Natural killer cell (primary cell): ENCODE measurements at regions not wholly inside any gene's neighbourhood (a gene's known extent, or its start where the extent isn't known, plus 50 kb on each side); places are given as distances from the start of the nearest gene placed in this dataset.
A peak's percentile ranks its signal among the peaks of the same experiment; 100 is the strongest.
"Not testable (repeated sequence)": the region's sequence is repeated elsewhere in the genome, so short reads cannot be mapped to it uniquely, and the experiment has no call there.

Experiments
- ATAC-seq, 3 donors: fragments of 150-1000 bp in 2 of 3; fragments of 200-7000 bp in 1 of 3; cut with Tn5 transposase; 1 replicate in 1 of 3; 2 replicates in 2 of 3; pipeline ENCODE4 v1.10.0; 2021; ENCODE audit warnings: mild to moderate bottlenecking in 2 of 3, moderate library complexity in 2 of 3
- DNase-seq, 2 donors: peaks; one replicate each; pipeline versions ENCODE4 v3.0.0 to v3.0.0-alpha.2; 2013 to 2021; ENCODE audit warnings: mixed read lengths in 1 of 2
- H3K27ac ChIP-seq: one replicate; pipeline ENCODE4 v1.5.1; 2013; ENCODE audit warnings: mild to moderate bottlenecking, low read length
- H3K27me3 ChIP-seq: one replicate; pipeline ENCODE4 v1.6.1; 2013; ENCODE audit warnings: low read length; ENCODE audit not compliant: control insufficient read depth, insufficient read depth
- H3K36me3 ChIP-seq: one replicate; pipeline ENCODE4 v1.6.1; 2013; ENCODE audit warnings: low read length; ENCODE audit not compliant: control insufficient read depth, insufficient read depth
- H3K4me1 ChIP-seq: one replicate; pipeline ENCODE4 v1.6.1; 2013; ENCODE audit warnings: low read length; ENCODE audit not compliant: control insufficient read depth, insufficient read depth
- H3K4me3 ChIP-seq: one replicate; pipeline ENCODE4 v1.5.1; 2013; ENCODE audit warnings: low read length
- H3K9me3 ChIP-seq: one replicate; pipeline ENCODE4 v1.6.1; 2013; ENCODE audit warnings: low read length; ENCODE audit not compliant: control insufficient read depth, insufficient read depth
- H3K27ac Mint-ChIP-seq, 2 donors: one replicate each; pipeline ENCODE4 v1.8.0; 2022; ENCODE audit warnings: mild to moderate bottlenecking in 2 of 2, mixed read lengths in 2 of 2, moderate library complexity in 1 of 2
- H3K27me3 Mint-ChIP-seq, 2 donors: one replicate each; pipeline ENCODE4 v1.8.0; 2022; ENCODE audit warnings: low read depth in 2 of 2, mixed read lengths in 2 of 2
- H3K36me3 Mint-ChIP-seq: one replicate; pipeline ENCODE4 v1.8.0; 2022; ENCODE audit warnings: mixed read lengths
- H3K4me1 Mint-ChIP-seq, 2 donors: one replicate each; pipeline ENCODE4 v1.8.0; 2022; ENCODE audit warnings: mixed read lengths in 2 of 2
- H3K4me3 Mint-ChIP-seq: one replicate; pipeline ENCODE4 v1.8.0; 2022; ENCODE audit warnings: mild to moderate bottlenecking, moderate library complexity, mixed read lengths
- H3K9me3 Mint-ChIP-seq, 2 donors: one replicate each; pipeline ENCODE4 v1.8.0; 2022; ENCODE audit warnings: mixed read lengths in 2 of 2
- WGBS: methylation state at CpG from one replicate; pipeline ENCODE4 v1.1.7; 2013; ENCODE audit warnings: missing lambda C conversion rate; ENCODE audit not compliant: insufficient coverage; 5-methylcytosine and 5-hydroxymethylcytosine counted together
- intact Hi-C: fragments of 100-400 bp; cut with micrococcal nuclease; formaldehyde crosslinking; loops from one replicate; pipeline ENCODE4 v1.14.2; 2022

DNA sequence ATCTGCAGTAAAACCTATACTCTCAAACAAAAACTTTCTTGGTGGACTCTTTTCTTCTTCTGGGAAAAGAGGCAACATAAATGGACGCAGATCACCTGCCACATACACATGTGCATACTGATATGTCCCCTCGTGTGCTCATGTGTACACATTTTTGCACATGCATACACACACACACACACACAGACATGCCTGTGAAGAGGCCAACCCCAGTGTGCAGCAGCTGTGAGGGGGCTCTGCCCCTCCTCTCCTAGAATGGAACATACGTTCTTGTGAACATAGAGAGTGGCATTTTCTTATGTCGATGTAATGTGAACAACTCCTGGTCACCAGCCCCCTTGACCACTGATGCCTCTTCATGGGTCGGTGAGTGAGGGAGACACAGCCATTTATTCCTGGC, 188.9 kb upstream of the PLGLB2 start:
- H3K4me1 Mint-ChIP-seq, H3K4me1 ChIP-seq, H3K27ac Mint-ChIP-seq, H3K36me3 ChIP-seq, ATAC-seq, H3K36me3 Mint-ChIP-seq, H3K9me3 ChIP-seq, H3K27ac ChIP-seq, H3K4me3 ChIP-seq, H3K27me3 Mint-ChIP-seq, H3K9me3 Mint-ChIP-seq, DNase-seq, intact Hi-C loops, H3K27me3 ChIP-seq, H3K4me3 Mint-ChIP-seq: not testable (repeated sequence)
- no CpG with 5 or more reads among the region's 5 CpGs for WGBS

DNA sequence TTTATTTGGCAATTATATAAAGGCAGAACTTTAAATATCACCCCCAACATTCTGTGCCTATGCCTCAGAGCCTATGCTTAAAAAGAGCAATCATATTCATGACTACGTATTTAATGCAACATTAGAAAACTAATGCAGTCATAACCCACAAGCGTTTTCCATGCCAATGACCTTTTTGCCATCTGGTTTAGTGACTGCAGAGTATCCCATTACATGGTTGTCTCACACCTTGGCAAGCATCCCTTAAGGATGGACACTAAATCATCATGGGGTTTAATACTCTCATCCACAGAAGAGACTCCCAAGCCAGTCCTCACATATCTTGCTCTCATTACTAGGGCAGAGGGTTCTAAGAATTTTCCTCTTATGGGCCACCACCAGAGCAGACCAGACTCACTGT, 188.2 kb upstream of the PLGLB2 start:
- H3K27me3 ChIP-seq, H3K9me3 ChIP-seq, H3K4me3 ChIP-seq, H3K4me1 ChIP-seq, H3K4me3 Mint-ChIP-seq, H3K9me3 Mint-ChIP-seq, H3K4me1 Mint-ChIP-seq, H3K27me3 Mint-ChIP-seq, H3K27ac ChIP-seq, H3K36me3 ChIP-seq, ATAC-seq, H3K36me3 Mint-ChIP-seq, DNase-seq, intact Hi-C loops, H3K27ac Mint-ChIP-seq: not testable (repeated sequence)
- WGBS, result no CpG with 5 or more reads among the region's 2 CpGs

DNA sequence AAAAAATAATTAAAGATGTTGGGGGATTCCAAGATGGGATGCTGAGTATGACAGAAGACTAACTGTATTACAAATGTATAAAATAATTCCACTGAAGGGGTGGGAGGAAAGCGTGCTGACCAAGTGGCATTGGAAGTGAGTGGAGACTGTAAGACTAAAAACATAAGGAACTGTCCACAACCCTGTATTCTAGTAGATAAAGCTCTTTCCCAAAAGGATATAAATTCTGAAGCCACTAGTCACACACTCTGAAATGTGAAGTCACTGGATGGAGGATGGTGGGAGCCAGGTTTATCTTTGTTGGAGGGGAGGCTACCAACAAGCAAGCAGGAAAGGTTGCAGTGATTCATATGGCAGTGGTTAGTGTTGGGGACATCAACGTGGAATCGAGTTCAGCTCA, 182.8 kb upstream of the PLGLB2 start:
- 100% methylated on average over 1 of the region's 3 CpGs for WGBS
- intact Hi-C loops, H3K9me3 ChIP-seq, H3K4me3 ChIP-seq, H3K27me3 ChIP-seq, H3K36me3 Mint-ChIP-seq, ATAC-seq, H3K36me3 ChIP-seq, H3K4me1 Mint-ChIP-seq, H3K27ac ChIP-seq, H3K4me3 Mint-ChIP-seq, DNase-seq, H3K27me3 Mint-ChIP-seq, H3K9me3 Mint-ChIP-seq, H3K4me1 ChIP-seq: not testable (repeated sequence)
- peak overlapping the region in 1 of 2 donors; percentile 57 for H3K27ac Mint-ChIP-seq

DNA sequence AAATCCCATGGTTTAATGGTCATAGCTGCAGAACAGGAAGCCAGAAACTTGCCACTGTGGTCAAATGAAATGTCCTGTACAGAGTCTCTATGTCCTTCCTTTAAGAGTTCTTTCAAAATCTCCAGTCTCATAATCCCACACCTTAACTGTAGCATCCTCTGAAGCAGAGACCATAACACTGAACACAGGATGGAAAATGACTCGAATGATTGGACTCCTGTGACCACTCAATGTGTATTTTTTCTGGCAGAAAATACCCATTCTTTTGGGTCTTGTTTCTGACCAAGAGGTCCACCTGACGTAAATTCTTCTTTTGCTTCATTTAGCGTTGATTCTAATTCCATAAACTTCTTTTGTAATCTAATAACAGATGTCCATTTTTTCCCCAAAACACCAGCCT, 181.4 kb upstream of the PLGLB2 start:
- ATAC-seq, H3K27ac Mint-ChIP-seq, H3K9me3 ChIP-seq, H3K27me3 Mint-ChIP-seq, H3K4me3 ChIP-seq, H3K27me3 ChIP-seq, H3K36me3 ChIP-seq, H3K27ac ChIP-seq, H3K9me3 Mint-ChIP-seq, intact Hi-C loops, H3K4me3 Mint-ChIP-seq, H3K36me3 Mint-ChIP-seq, H3K4me1 Mint-ChIP-seq, H3K4me1 ChIP-seq, DNase-seq: not testable (repeated sequence)
- WGBS, result 95% methylated on average over 3 of the region's 3 CpGs

DNA sequence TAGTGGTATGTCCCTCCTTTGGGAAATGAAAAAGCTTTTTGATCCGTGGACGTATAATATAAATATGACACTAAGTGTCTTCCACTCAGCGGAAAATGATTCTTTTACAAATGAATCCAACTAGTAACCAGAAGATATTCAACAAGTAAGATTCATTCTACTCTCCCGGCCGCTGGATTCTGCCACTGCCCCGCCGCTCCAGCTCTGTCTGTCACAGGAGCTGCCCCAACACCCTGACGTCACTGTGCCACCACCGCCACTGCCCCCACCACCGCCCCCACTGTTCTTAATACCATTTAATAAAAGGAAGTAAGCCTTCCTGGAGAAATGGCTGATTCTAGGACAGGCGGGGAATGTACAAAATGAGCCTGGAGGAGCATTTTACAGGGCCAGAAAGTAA, 180.8 kb upstream of the PLGLB2 start:
- 99% methylated on average over 5 of the region's 11 CpGs for WGBS
- ATAC-seq, H3K9me3 ChIP-seq, H3K27me3 Mint-ChIP-seq, H3K4me3 Mint-ChIP-seq, H3K4me1 Mint-ChIP-seq, H3K4me1 ChIP-seq, DNase-seq, H3K27ac ChIP-seq, H3K36me3 ChIP-seq, H3K9me3 Mint-ChIP-seq, H3K27me3 ChIP-seq, H3K4me3 ChIP-seq, H3K36me3 Mint-ChIP-seq, intact Hi-C loops, H3K27ac Mint-ChIP-seq: not testable (repeated sequence)

DNA sequence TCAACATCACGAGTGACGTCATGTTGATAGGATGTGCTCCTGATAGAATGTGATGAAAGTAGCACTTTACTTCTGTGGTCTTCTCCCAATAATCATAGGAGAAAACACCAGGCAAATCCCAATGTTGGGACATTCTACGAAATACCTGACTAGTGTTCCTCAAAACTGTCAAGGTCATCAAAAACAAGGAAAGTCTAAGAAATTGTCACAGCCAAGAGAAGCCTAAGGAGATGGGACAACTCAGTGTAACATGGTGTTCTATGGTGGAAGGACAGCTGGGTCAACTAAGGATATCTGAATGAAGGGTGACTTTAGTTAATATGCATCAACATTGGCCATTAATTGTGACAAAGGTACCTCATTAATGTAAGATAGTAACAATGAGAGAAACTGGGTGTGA, 180.0 kb upstream of the PLGLB2 start:
- H3K4me1 Mint-ChIP-seq, H3K27ac ChIP-seq, H3K4me3 Mint-ChIP-seq, H3K36me3 ChIP-seq, H3K27me3 ChIP-seq, H3K27ac Mint-ChIP-seq, DNase-seq, H3K4me1 ChIP-seq, H3K9me3 Mint-ChIP-seq, H3K27me3 Mint-ChIP-seq, ATAC-seq, H3K4me3 ChIP-seq, H3K36me3 Mint-ChIP-seq, intact Hi-C loops, H3K9me3 ChIP-seq: not testable (repeated sequence)
- WGBS, result no CpG with 5 or more reads among the region's 3 CpGs

DNA sequence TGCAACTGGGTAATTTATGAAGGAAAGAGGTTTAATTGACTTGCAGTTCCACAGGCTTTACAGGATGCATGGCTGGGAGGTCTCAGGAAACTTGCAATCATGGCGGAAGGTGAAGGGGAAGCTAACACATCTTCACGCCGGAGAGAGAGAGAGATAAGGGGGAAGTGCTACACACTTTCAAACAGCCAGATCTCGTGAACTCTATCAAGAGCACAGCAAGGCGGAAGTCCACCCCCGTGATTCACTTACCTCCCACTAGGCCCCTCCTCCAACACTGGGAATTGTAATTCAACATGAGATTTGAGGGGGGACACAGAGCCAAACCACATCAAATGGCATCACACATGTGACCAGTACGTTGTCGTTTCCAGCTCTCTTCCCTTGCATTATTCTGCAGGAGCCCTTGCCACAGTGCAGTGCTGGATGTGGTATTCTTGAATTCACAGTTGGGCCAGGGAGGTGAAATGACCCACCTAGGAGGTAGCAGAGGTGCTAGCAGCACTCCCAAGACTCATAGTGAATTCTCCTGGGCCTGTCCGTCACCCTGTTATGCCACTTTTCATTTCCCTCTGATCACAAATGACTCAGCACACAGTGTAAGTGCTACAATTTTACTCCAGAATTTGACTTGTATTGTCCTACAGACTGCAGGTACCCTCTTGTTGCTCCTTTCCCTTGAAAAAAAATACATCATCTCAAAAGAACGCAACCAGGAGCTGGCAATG, 179.2 kb upstream of the PLGLB2 start:
- H3K27me3 ChIP-seq, H3K9me3 ChIP-seq, H3K4me1 ChIP-seq, H3K9me3 Mint-ChIP-seq, intact Hi-C loops, H3K27ac ChIP-seq, H3K36me3 Mint-ChIP-seq, H3K4me3 ChIP-seq, DNase-seq, H3K27me3 Mint-ChIP-seq, H3K4me1 Mint-ChIP-seq, H3K36me3 ChIP-seq, H3K27ac Mint-ChIP-seq, H3K4me3 Mint-ChIP-seq: not testable (repeated sequence)
- ATAC-seq, result peak in 1 of 3 donors; percentile 63
- 96% methylated on average over 3 of the region's 10 CpGs for WGBS

DNA sequence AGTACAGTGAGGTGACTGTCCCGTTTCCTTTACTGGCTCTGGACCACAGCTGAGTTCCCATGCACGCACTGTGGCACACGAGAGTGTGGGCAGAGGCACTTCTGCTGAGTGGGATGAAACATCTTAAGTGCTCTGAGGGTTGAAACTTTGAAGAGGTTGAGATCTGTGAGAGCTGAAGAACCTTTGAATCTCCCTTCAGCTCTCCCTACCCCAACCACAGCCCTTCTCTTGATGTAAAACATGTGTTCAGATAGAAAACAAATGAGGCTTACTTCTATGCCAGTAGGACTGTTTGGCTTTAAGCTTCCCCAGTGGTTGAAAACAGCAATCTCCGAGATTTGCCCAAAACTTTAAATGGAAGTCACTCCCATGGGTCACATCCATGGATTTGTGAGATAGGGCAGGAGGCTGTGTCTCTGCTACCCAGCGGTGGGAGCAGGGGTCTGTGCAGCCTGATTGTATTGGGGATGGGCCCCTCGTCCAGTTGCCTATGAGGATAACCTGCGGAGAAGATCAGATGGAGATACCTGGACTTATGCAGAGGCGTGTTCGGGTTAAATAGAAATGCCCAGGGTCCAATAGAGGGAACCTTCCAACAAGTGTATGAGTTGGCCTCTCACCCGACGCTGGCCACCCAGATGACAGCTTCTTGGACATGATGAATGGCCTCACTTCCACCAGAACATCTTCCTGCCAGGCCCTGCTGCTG, 178.0 kb upstream of the PLGLB2 start:
- H3K27ac Mint-ChIP-seq, H3K9me3 ChIP-seq, H3K36me3 ChIP-seq, ATAC-seq, H3K4me1 Mint-ChIP-seq, H3K27me3 ChIP-seq, H3K4me3 ChIP-seq, H3K9me3 Mint-ChIP-seq, H3K4me1 ChIP-seq, H3K36me3 Mint-ChIP-seq, DNase-seq, H3K27ac ChIP-seq, H3K27me3 Mint-ChIP-seq, intact Hi-C loops, H3K4me3 Mint-ChIP-seq: not testable (repeated sequence)
- WGBS, result 92% methylated on average over 5 of the region's 11 CpGs
